ENCODE measurements at regions not wholly inside any gene's neighbourhood (a gene's known extent, or its start where the extent isn't known, plus 50 kb on each side); places are given as distances from the start of the nearest gene placed in this dataset.

GRCh38 chr9:649128-650074 is 192.1 kb upstream of the DMRT1 start:
- Histone ChIP-seq H3K9me3 (no peaks in the 10 kb centered on the region), H3K36me3 (no peaks in the 10 kb centered on the region), H3K27me3 (replicated peaks; ENCODE audit: insufficient read depth) (no peaks in the 10 kb centered on the region), H3K4me3 (peak overlapping the region; percentile 62), H3K27ac (peak overlapping the region; percentile 48 to 62), H3K4me1 (ENCODE audit: control insufficient read depth in 1 of 2, low read depth in 2 of 2) (peaks cover 19 to 69% of the 10 kb centered on the region in 2 donors)
- DNase-seq (ENCODE audit: low spot score), result no peak
- no peak for TF ChIP-seq CTCF (IDR thresholded peaks at IDR 0.05)
- no peak for ATAC-seq (ENCODE audit: insufficient number of reproducible peaks, low FRiP score, low read depth)

- Histone ChIP-seq H3K4me1 (ENCODE audit: control insufficient read depth in 1 of 2, low read depth in 2 of 2) (peaks cover 19 to 78% of the 10 kb centered on the region in 2 donors), H3K36me3 (no peaks in the 10 kb centered on the region), H3K9me3 (no peaks in the 10 kb centered on the region), H3K27me3 (replicated peaks; ENCODE audit: insufficient read depth) (no peaks in the 10 kb centered on the region), H3K4me3 (peak overlapping the region; percentile 62), H3K27ac (peak overlapping the region; percentile 48 to 62)
- DNase-seq (ENCODE audit: low spot score) (no peak), ATAC-seq (ENCODE audit: insufficient number of reproducible peaks, low FRiP score, low read depth) (no peak)
- no peak for TF ChIP-seq CTCF (IDR thresholded peaks at IDR 0.05)
Measured at GRCh38 chr9:650362-650761, 191.1 kb upstream of the DMRT1 start.

- no peaks in the 10 kb centered on the region for H3K36me3 ChIP-seq
- ATAC-seq (ENCODE audit: insufficient number of reproducible peaks, low FRiP score, low read depth), result no peak
- H3K4me1 ChIP-seq (ENCODE audit: control insufficient read depth in 1 of 2, low read depth in 2 of 2), result peaks cover 24 to 88% of the 10 kb centered on the region in 2 donors
- H3K27me3 ChIP-seq (replicated peaks; ENCODE audit: insufficient read depth), result no peaks in the 10 kb centered on the region
- no peak overlapping the region for H3K4me3 ChIP-seq
- TF ChIP-seq CTCF (IDR thresholded peaks at IDR 0.05), result no peak
- peak overlapping the region; percentile 48 to 62 for H3K27ac ChIP-seq
- no peaks in the 10 kb centered on the region for H3K9me3 ChIP-seq
- no peak for DNase-seq (ENCODE audit: low spot score)
Measured at GRCh38 chr9:651371-651770, 190.1 kb upstream of the DMRT1 start.

GRCh38 chr9:652914-653313 is 188.6 kb upstream of the DMRT1 start:
- H3K9me3 ChIP-seq, result no peaks in the 10 kb centered on the region
- DNase-seq (ENCODE audit: low spot score), result no peak
- no peak for TF ChIP-seq CTCF (IDR thresholded peaks at IDR 0.05)
- no peaks in the 10 kb centered on the region for H3K36me3 ChIP-seq
- peak overlapping the region; percentile 9 to 12 for H3K27ac ChIP-seq
- H3K4me3 ChIP-seq, result no peak overlapping the region
- no peaks in the 10 kb centered on the region for H3K27me3 ChIP-seq (replicated peaks; ENCODE audit: insufficient read depth)
- H3K4me1 ChIP-seq (ENCODE audit: control insufficient read depth in 1 of 2, low read depth in 2 of 2), result peaks cover 24 to 89% of the 10 kb centered on the region in 2 donors
- ATAC-seq (ENCODE audit: insufficient number of reproducible peaks, low FRiP score, low read depth), result no peak

- H3K27me3 ChIP-seq (replicated peaks; ENCODE audit: insufficient read depth), result no peaks in the 10 kb centered on the region
- no peaks in the 10 kb centered on the region for H3K36me3 ChIP-seq
- H3K4me3 ChIP-seq, result no peak overlapping the region
- no peak for TF ChIP-seq CTCF (IDR thresholded peaks at IDR 0.05)
- H3K27ac ChIP-seq, result peak overlapping the region; percentile 9 to 12
- H3K9me3 ChIP-seq, result no peaks in the 10 kb centered on the region
- ATAC-seq (ENCODE audit: insufficient number of reproducible peaks, low FRiP score, low read depth), result no peak
- H3K4me1 ChIP-seq (ENCODE audit: control insufficient read depth in 1 of 2, low read depth in 2 of 2), result peaks cover 24 to 84% of the 10 kb centered on the region in 2 donors
- no peak for DNase-seq (ENCODE audit: low spot score)
Measured at GRCh38 chr9:653421-653820, 188.1 kb upstream of the DMRT1 start.

Data from thoracic aorta (tissue), 2 donors.